NB4 (cell line): ENCODE measurements at regions not wholly inside any gene's neighbourhood (a gene's known extent, or its start where the extent isn't known, plus 50 kb on each side); places are given as distances from the start of the nearest gene placed in this dataset.

Experiments used
- POLR2A ChIP-seq: IDR thresholded peaks from 2 replicates; pipeline ENCODE4 v1.6.1; 2011; ENCODE audit warnings: mild to moderate bottlenecking; ENCODE audit not compliant: insufficient read length; ENCODE audit errors: extremely low read depth
- TF ChIP-seq, protein P1 (sequence below): IDR thresholded peaks from one replicate; pipeline ENCODE4 v1.5.1; 2012; ENCODE audit warnings: low read depth, low read length

GRCh38 chr6:82056567-82056966, 191.0 kb downstream of the IBTK start:
- TF ChIP-seq POLR2A = no peak
- TF ChIP-seq, protein P1, sequence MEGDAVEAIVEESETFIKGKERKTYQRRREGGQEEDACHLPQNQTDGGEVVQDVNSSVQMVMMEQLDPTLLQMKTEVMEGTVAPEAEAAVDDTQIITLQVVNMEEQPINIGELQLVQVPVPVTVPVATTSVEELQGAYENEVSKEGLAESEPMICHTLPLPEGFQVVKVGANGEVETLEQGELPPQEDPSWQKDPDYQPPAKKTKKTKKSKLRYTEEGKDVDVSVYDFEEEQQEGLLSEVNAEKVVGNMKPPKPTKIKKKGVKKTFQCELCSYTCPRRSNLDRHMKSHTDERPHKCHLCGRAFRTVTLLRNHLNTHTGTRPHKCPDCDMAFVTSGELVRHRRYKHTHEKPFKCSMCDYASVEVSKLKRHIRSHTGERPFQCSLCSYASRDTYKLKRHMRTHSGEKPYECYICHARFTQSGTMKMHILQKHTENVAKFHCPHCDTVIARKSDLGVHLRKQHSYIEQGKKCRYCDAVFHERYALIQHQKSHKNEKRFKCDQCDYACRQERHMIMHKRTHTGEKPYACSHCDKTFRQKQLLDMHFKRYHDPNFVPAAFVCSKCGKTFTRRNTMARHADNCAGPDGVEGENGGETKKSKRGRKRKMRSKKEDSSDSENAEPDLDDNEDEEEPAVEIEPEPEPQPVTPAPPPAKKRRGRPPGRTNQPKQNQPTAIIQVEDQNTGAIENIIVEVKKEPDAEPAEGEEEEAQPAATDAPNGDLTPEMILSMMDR = no peak
